Uterus (tissue), 2 donors: ENCODE measurements at regions not wholly inside any gene's neighbourhood (a gene's known extent, or its start where the extent isn't known, plus 50 kb on each side); places are given as distances from the start of the nearest gene placed in this dataset.

Experiments used
- POLR2A ChIP-seq, 2 donors: fragments of 450-650 bp; IDR thresholded peaks; one replicate each; pipeline ENCODE4 v1.6.1; 2016; ENCODE audit warnings: antibody characterized with exemption in 2 of 2, mild to moderate bottlenecking in 1 of 2, moderate library complexity in 1 of 2
- TF ChIP-seq, protein P1 (sequence below), 4 experiments: fragments of 200-600 bp in 2 of 4; fragments of 450-650 bp in 2 of 4; sonication (generic) in 2 of 4; IDR thresholded peaks; one replicate each; pipeline ENCODE4 v1.5.1; 2016 to 2019; ENCODE audit warnings: antibody characterized with exemption in 4 of 4, mild to moderate bottlenecking in 2 of 4, moderate library complexity in 1 of 4

DNA sequence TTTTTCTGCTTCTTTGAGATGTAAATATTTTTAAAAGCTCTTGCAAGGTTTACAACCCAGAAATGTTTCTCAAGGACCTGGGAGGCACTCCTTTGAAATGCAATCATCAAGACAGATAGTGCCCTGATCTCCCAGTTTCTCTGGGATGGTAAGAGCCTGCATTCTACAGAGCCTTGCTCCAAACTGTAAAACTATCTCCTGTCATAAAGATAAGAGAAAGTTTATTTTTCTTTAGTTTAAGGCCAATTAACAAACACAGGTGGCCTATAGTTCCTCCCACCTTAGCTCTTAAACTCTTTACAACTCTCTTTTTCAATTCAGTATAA lies 1231.1 kb upstream of the NUDT12 start:
- TF ChIP-seq, protein P1, sequence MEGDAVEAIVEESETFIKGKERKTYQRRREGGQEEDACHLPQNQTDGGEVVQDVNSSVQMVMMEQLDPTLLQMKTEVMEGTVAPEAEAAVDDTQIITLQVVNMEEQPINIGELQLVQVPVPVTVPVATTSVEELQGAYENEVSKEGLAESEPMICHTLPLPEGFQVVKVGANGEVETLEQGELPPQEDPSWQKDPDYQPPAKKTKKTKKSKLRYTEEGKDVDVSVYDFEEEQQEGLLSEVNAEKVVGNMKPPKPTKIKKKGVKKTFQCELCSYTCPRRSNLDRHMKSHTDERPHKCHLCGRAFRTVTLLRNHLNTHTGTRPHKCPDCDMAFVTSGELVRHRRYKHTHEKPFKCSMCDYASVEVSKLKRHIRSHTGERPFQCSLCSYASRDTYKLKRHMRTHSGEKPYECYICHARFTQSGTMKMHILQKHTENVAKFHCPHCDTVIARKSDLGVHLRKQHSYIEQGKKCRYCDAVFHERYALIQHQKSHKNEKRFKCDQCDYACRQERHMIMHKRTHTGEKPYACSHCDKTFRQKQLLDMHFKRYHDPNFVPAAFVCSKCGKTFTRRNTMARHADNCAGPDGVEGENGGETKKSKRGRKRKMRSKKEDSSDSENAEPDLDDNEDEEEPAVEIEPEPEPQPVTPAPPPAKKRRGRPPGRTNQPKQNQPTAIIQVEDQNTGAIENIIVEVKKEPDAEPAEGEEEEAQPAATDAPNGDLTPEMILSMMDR (IDR thresholded peaks at IDR 0.05): no peak
- no peak for TF ChIP-seq POLR2A (IDR thresholded peaks at IDR 0.05)
